COLO668 (cell line): ENCODE measurements at regions not wholly inside any gene's neighbourhood (a gene's known extent, or its start where the extent isn't known, plus 50 kb on each side); places are given as distances from the start of the nearest gene placed in this dataset.
"Not testable (repeated sequence)": the region's sequence is repeated elsewhere in the genome, so short reads cannot be mapped to it uniquely, and the experiment has no call there.

Source experiments
- DNase-seq: peaks from one replicate; lab custom pipeline; 2025; ENCODE audit not compliant: unreplicated experiment; lab: John Stamatoyannopoulos, UW

DNA sequence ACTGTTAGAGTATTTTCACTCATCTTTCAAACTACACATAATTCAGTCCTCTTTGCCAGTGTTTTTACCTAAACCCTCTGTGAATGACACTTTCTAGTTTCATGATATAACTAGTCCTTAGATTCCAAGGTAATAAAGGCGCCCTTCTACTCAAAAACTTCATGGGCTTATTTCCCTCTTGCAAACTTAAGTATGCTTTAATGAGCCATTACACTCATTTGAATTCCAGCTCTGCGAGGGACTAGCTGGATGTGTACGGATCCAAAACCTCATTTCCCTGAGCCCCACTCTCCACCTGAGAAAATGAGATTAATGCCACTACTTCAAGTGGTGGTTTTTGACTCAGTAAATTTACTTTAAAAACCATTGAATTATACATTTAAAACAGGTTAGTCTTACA, 141.1 kb downstream of the NDUFA12 start:
- no peak for DNase-seq

DNA sequence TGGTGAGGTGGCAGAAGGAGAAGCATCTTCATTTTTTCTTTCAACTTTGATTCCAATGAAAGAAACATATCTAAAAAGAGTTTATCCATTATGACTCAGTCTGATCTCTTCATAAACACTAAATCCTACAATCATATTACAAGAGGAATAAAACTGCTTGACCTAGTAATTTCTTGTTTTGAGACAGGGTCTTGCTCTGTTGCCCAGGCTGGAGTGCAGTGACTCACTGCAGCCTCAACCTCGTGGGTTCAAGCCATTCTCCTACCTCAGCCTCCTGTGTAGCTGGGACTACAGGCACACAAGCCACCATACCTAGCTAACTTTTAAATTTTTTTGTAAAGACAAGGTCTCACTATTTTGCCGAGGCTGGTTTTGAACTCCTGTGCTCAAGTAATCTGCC, 147.2 kb downstream of the NDUFA12 start:
- no peak for DNase-seq

DNA sequence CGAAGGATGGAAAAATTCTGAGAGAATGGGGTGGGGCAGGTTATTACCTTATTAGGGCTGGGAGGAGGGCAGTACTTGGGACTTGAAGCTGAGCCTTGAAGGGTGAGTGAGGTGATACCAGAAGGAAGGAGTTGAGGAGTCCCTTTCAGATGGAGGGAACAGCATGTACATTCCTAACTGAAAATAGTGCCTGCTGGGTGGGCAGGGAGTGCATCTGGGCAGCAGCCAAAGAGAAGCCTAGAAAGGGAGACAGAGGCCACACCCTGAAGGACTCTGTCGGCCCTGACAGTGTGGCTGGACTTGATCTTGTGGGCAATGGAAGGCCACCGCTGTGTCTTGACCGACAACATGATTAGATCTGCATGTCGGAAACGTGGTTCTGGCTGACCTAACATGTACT, 147.6 kb downstream of the NDUFA12 start:
- DNase-seq = no peak

DNA sequence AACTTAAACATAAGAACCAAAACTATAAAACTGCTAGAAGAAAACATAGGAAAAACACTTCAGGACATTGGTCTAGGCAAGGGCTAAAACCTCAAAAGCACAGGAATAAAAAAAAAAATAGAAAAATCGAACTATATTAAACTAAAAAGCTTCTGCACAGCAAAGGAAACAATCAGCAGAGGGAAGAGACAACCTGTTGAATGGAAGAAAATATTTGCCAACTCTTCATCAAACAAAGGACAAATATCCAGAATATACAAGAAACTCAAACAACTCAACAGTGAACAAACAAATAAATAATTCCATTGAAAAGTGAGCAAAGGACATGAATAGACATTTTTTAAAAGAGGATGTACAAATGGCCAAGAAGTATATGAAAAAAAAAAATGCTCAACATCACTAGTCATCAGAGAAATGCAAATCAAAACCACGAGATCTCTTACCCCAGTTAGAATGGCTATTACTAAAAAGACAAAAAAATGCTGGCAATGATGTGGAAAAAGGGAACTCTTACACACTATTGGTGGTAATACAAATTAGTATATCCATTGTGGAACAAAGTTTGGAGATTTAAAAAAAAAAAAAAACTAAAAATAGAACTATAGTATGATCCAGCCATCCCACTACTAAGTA, 152.0 kb downstream of the NDUFA12 start:
- no peak for DNase-seq

DNA sequence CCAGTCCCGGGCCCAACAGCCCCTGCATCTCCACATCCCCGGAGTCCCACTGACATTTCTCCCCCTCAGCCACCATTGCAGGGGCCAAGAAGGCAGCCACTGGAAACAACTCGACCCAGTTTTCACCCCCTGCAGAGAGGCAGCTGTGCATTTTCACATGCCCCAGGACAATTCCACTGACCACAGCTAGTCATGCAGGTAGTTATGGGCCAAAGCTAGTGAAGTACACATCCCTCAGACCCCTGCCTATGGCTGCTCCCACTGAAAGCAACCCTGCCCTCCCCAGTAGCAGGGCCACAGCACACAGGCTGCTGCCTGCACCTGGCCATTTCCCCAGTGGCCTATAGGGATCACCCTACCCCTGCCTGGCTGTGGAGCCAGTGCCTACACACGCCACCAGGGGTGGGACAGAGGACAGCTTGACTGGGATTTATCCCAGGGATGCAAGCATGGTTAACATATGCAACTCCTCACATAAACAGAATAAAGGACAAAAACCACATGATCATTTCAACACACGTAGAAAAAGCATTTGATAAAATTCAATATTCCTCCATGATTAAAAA, 154.0 kb downstream of the NDUFA12 start:
- no peak for DNase-seq

DNA sequence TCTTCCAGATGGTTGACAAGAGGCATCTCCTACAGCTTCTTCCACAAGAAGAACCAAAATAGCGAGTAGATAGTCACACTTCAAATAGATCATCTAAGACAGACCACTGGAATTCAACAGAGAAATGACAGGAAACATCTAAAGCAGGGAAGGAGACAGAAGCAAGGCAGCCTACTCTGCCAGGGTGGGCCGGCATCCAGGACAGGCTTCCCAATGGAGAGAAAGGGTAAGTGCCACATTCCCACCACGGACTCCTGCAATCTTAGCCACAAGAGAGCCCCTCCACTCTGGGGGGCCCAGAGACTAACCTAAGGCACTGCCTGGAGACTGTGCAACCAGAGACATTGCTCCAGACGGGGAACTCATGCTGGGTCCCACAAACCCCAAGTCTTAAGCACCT, 154.5 kb downstream of the NDUFA12 start:
- no peak for DNase-seq

DNA sequence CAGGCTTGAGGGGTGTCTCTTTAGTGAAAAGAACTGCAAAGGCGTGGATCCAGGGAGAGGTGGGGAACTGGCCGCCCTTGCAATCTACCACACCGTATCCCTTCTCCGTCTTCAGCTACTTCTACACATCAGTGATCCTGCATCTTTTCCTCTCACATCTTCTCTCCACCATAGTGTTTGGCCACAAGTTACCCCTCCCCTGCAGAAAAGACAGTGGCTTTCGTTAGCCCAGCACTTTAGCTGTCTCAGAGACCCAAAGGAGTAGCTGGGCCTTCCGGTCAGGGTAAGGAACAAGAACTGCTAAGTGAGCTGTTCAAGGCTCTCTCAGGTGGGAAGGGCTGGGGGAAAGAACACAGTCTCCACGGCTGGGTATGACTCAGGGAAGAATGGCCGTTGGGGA, 158.4 kb downstream of the NDUFA12 start:
- no peak for DNase-seq

DNA sequence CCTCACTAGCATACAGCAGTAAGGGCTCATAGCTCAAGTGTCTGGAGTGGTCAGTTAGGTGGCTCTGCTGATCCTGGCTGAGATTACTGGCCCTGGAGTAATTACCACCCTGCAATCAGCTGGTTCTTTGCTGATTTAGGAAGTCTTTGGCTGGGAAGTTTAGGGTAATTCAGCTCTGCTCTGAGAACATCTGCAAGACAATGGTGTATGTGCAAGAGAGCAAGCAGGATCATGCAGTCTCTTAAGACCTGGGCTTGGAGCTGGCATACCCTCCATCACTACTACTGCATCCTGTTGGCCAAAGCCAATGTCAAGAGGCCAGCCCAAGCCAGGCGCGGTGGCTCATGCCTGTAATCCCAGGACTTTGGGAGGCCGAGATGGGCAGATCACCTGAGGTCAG, 159.0 kb downstream of the NDUFA12 start:
- no peak for DNase-seq

DNA sequence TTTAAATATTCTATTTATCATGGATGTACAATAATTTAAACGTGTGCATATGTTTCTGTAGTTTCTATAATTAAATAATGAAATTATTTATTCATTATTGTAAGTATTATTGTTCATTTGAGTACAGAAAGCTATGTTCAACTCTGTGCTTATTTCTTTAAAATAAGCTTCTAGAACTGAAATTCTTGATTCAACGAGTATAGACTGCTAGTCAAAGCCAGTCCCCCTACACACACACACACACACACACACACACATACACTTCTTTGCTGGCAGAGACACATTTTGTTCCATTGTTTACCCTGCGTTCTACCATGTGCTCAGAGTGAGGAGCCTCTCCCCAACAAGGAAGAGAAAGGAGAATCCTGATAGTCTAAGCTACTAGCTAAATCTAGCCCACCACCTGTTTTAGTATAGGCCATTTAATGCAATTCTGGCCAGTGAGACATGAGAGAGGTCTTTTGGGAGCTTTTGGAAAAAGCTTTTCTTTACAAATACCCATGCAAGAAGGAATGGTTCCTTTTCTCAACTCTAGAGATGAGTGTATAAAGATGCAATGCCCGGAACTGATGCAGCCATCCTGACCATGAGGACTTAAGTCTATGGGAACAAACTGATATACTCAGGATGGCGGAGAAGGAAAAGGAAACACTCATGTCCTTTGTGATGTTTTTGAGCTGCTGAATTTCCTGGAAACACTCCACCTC, 161.4 kb downstream of the NDUFA12 start:
- DNase-seq = no peak

DNA sequence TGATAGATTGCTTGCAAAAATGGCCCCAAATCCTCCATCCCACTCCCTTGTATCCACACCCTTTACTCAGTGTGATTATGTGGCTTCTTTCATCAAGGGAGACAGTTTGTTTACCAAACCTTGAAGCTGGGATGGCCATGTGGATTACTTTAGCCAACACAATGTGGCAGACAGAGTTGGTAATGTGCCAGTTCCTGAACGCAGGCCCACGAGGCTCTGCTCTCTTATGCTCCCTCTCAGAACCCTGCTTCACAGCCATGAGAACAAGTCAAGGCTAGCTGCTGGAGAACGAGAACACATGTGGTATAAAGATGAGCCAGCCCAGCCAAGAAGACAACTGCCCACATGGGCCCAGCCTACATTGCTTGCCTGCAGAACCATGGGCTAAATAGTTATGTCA, 162.3 kb downstream of the NDUFA12 start:
- peak; percentile 17 for DNase-seq

DNA sequence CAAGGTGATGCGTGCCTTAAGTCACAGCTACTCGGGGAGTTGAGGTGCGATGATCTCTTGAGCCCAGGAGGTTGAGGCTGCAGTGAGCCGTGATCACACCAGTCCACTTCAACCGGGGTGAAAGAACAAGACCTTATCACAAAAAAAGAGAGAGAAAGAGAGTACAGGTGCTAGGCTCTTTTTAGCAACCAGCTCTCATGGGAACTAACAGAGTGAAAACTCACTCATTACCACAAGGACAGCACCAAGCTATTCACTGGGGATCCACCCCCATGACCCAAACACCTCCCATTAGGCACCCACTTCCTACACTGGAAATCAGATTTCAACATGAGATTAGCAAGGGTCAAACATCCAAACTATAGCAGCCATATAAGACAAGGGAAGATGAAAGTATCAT, 164.2 kb downstream of the NDUFA12 start:
- DNase-seq = no peak

DNA sequence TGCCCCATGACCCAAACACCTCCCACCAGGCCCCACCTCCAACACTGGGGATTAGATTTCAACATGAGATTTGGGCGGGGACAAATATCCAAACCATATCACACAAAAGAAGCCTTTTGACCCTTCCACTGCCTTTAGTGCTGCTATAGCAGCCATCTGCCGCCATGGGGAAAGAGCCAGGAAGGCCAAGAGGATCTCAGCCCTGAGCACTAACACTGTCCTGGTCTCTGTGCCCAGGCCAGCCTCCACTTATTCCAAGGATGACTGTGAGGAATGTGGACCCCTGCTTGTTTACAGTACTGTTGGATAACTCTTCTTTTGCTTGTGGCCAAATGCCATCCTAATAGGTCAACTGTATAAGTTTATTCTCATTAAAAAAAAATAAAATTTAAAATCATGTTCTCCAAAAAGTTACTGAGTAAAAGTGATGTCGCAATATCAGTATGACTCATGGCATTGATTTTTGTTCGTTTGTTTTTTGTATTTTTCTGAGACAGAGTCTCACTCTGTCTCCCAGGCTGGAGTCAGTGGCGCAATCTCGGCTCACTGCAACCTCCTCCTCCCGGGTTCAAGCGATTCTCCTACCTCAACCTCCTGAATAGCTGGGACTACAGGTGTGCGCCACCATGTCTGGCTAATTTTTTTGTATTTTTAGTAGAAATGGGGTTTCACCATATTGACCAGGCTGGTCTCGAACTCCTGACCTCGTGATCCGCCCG, 166.4 kb downstream of the NDUFA12 start:
- DNase-seq = not testable (repeated sequence)

DNA sequence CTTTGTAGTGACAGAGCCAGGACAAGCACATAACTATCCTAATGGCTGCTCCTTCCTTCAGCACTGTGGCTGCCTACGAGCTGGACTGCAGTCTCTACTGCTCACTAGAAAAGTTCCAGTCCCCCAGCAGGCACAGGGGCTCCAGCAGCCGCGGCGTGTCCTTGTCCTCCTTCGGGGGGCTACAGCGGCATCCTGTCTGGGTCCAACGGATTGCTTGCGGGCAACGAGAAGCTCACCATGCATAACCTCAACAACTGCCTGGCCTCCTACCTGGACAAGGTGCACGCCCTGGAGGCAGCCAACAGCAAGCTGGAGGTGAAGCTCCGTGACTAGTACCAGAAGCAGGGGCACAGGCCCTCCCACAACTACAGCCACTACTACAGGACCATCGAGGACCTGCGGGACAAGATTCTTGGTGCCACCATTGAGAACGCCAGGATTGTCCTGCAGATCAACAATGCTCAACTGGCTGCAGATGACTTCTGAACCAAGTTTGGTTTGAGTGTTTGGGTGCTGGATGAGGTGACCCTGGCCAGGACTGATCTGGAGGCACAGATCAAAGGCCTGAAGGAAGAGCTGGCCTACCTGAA, 169.4 kb downstream of the NDUFA12 start:
- no peak for DNase-seq

DNA sequence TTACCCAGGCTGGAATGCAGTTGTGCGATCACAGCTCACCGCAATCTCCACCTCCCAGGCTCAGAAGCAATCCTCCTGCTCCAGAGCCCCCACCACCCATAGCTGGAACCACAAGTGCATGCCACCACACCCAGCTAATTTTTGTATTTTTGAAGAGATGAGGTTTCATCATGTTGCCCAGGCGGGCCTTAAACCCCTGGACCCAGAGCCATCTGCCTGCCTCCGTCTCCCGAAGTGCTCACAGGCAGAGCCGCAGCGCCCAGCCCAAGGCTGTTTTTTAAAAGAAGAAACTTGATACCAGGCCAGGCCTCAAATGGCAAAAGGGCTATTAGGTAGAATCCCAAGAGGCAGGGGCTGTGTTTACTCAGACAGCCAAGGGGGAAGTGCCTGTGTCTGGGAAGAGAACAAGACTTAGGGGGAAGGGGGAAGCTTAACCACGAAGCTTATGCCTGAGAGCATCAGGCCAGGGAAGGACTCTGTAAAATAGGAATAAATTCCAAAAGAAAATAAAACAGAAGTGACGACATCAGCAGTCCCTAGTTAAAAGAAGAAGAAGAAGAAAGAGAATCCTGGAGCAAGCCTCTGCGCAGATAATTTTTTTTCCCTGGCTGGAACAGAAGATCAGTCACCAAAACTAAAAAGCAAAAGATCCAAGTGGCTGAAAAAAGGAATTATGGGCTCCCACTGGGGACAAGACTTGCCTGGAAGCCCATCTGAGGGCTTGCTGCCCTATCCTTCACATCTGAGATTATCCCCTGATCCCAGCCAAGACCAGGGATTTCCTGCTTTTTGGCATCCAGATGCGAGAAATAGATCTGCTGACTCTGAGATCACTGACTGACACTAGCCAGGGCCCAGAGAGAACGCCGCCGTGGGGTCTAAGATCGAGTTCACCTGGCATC, 170.5 kb downstream of the NDUFA12 start:
- no peak for DNase-seq

DNA sequence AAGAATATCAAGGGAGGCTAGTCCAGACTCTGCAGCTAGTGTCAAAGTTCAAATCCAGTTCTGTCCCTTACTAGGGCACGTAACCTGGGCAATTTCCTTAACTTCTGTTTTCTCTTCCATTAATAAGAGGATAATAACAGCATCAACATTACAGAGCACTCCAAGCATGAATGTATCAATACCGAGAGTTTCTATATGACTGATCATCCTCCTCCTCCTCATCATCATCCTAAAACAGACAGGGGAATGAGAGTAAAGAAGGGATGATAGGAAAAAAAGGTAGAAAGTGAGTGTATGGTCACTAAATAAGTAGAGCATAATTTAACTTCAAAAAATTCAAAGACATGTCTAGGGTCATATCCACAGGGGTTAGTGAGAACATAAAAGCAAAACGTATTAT, 171.4 kb downstream of the NDUFA12 start:
- no peak for DNase-seq

DNA sequence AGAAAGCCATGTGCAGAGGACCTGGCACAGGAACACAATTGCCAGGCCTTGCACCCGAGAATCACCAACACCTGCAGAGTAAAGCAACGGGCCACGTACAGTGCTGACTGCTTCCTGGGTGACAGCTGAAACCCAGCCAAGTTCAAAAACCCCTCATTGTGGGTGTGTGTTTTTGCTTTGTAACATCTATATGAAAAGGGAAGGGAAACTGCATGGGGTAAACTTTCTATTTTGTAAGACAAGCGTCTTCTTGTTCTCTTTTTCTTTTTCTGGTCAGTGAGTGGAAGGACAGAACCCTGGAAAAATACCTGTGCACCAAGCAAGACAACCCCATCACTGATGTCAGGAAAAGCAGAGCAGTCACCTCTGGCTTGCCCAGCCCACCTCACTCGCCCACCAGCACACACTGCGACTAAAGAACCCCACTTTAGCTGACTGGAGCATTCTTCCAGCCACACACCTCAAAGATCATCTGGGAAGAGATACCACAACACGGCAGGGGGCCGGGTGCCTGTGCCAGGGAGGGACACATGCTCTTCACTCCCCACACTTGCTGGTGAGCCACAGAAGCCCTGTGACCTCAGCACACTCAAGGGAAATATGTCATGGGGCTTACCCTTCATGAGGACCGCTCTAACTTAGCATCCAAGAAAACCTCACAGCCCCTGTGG, 172.3 kb downstream of the NDUFA12 start:
- peak; percentile 23 for DNase-seq

DNA sequence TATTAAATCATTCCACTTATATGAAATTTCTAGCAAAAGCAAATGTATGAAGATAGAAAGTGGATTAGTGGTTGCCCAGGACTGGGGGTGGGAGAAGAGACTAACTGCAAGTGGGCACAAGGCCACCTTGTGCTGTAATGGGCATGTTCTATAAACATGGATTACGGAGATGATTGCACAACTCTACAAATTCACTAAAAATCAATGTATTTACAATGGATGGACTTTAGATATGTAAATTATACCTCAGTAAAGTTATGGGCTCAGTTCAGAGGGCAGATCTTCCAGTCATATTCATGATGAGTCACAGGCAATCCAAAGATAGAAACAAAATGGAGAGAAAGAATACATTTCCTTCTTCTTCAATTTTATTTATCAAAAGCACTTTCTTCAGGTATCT, 173.9 kb downstream of the NDUFA12 start:
- DNase-seq = no peak

DNA sequence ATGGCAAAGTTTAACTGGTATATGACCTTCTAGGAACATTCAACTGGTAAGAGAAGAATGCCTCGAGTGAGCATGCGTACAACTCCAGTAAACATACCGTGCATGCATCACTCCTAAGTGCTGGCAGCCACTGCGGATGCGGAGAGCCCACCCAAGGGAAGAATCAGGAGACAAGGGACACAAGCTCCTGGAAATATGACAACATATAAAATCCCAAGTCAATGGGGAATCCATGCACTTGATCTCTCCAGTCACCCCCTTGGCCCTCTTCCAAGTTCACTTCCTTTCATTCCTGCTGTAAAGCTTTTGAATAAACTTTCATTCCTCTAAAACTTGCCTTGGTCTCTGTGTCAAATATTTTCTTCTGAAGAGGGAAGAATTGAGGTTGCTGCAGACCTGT, 168.7 kb upstream of the TMCC3 start:
- DNase-seq = no peak

DNA sequence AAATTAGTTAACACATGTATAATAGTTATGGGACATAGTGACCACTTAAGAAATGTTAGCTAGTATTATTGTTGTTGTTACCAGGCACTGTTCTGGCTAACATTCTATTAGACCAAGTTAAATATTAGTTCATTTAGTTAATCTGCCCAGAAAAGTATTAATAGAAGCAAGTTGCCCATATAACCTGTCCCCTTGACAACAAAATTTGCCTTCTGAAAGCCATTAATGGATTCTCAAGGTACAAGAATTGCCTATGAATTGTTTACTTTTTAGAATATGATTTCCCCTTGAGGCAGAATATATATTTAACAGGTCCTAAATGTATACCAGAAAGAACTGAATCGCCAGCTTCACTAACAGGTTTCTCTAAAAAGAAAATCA, 167.3 kb upstream of the TMCC3 start:
- no peak for DNase-seq

DNA sequence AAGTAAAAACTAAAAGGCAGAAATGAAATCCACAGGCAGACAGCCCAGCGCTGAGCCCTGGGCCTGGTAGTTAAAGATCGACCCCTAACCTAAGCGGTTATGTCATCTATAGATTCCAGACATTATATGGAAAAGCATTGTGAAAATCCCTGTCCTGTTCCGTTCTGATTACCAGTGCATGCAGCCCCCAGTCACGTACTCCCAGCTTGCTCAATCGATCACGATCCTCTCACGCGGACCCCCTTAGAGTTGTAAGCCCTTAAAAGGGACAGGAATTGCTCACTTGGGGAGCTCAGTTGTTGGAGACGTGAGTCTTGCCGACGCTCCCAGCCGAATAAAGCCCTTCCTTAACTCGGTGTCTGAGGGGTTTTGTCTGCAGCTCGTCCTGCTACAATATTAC, 166.8 kb upstream of the TMCC3 start:
- DNase-seq = not testable (repeated sequence)
